ENCODE measurements at regions not wholly inside any gene's neighbourhood (a gene's known extent, or its start where the extent isn't known, plus 50 kb on each side); places are given as distances from the start of the nearest gene placed in this dataset.

- peaks cover 2% of the 10 kb centered on the region for H3K79me2 ChIP-seq (replicated peaks; ENCODE audit: insufficient read depth, low read length)
- no peak overlapping the region for H2AFZ ChIP-seq (ENCODE audit: low read depth, low read length)
- no peaks in the 10 kb centered on the region for H4K20me1 ChIP-seq (ENCODE audit: insufficient read depth)
- no peaks in the 10 kb centered on the region for H3K9me3 ChIP-seq (ENCODE audit: low read length)
- no peak overlapping the region for H3K4me3 ChIP-seq (ENCODE audit: low read length)
- no peak overlapping the region for H3K9ac ChIP-seq (ENCODE audit: low read length)
- H3F3A ChIP-seq (ENCODE audit: insufficient read depth, low read length, poor library complexity, severe bottlenecking): no peaks in the 10 kb centered on the region
- no peak overlapping the region for H3K4me2 ChIP-seq (ENCODE audit: low read length)
- H3K9me2 ChIP-seq (ENCODE audit: insufficient read depth, low read length): no peaks in the 10 kb centered on the region
- no peak overlapping the region for H3K27ac ChIP-seq (ENCODE audit: low read length)
- no peaks in the 10 kb centered on the region for H3K36me3 ChIP-seq (ENCODE audit: insufficient read depth, low read length)
- H3K27me3 ChIP-seq (ENCODE audit: insufficient read depth, low read depth, low read length): no peaks in the 10 kb centered on the region
- no peak for TF ChIP-seq POLR2AphosphoS5 (IDR thresholded peaks at IDR 0.05)
- no peak for TF ChIP-seq TAF1 (IDR thresholded peaks at IDR 0.05; ENCODE audit: low read depth)
- TF ChIP-seq MXI1 (conservative IDR thresholded peaks at IDR 0.05; ENCODE audit: poor library complexity, severe bottlenecking): no peak
- no peak for TF ChIP-seq CTCF (IDR thresholded peaks at IDR 0.05; ENCODE audit: poor library complexity, severe bottlenecking)
- no peak for TF ChIP-seq EP300 (conservative IDR thresholded peaks at IDR 0.05; ENCODE audit: poor library complexity, severe bottlenecking)
- TF ChIP-seq RAD21 (conservative IDR thresholded peaks at IDR 0.05): no peak
- TF ChIP-seq SMC3 (conservative IDR thresholded peaks at IDR 0.05; ENCODE audit: poor library complexity): no peak
- no peak for TF ChIP-seq REST (IDR thresholded peaks at IDR 0.05; ENCODE audit: borderline replicate concordance)
- no peak for TF ChIP-seq EZH2 (IDR thresholded peaks at IDR 0.05; ENCODE audit: borderline replicate concordance, insufficient read depth, low read length, poor library complexity, severe bottlenecking)
Observed at GRCh38 chr3:181363231-181363630, 348.5 kb upstream of the SOX2 start.

- H3K4me3 ChIP-seq (ENCODE audit: low read length): no peak overlapping the region
- H3K79me2 ChIP-seq (replicated peaks; ENCODE audit: insufficient read depth, low read length): peaks cover 7% of the 10 kb centered on the region
- H3K4me2 ChIP-seq (ENCODE audit: low read length): no peak overlapping the region
- H2AFZ ChIP-seq (ENCODE audit: low read depth, low read length): no peak overlapping the region
- no peaks in the 10 kb centered on the region for H3K9me3 ChIP-seq (ENCODE audit: low read length)
- H4K20me1 ChIP-seq (ENCODE audit: insufficient read depth): no peaks in the 10 kb centered on the region
- TF ChIP-seq REST (IDR thresholded peaks at IDR 0.05; ENCODE audit: borderline replicate concordance) (no peak), RAD21 (conservative IDR thresholded peaks at IDR 0.05) (no peak)
- H3K36me3 ChIP-seq (ENCODE audit: insufficient read depth, low read length): no peaks in the 10 kb centered on the region
- no peak overlapping the region for H3K9ac ChIP-seq (ENCODE audit: low read length)
- H3K27ac ChIP-seq (ENCODE audit: low read length): no peak overlapping the region
- no peaks in the 10 kb centered on the region for H3F3A ChIP-seq (ENCODE audit: insufficient read depth, low read length, poor library complexity, severe bottlenecking)
- no peaks in the 10 kb centered on the region for H3K27me3 ChIP-seq (ENCODE audit: insufficient read depth, low read depth, low read length)
- no peaks in the 10 kb centered on the region for H3K9me2 ChIP-seq (ENCODE audit: insufficient read depth, low read length)
Observed at GRCh38 chr3:181362378-181362777, 349.3 kb upstream of the SOX2 start.

All from neural cell (in vitro differentiated cells).